ENCODE measurements at regions not wholly inside any gene's neighbourhood (a gene's known extent, or its start where the extent isn't known, plus 50 kb on each side); places are given as distances from the start of the nearest gene placed in this dataset.

GRCh38 chr10:90224791-90225566 is 523.6 kb downstream of the KIF20B start:
- no peak overlapping the region for H3K4me3 ChIP-seq (ENCODE audit: low read depth in 1 of 3, low read length in 3 of 3)
- peaks cover 0 to 6% (median 0%) of the 10 kb centered on the region in 4 donors for H3K27me3 ChIP-seq (ENCODE audit: control insufficient read depth in 4 of 4, insufficient read depth in 4 of 4, low read length in 3 of 4)
- no peak overlapping the region for H3K27ac ChIP-seq (ENCODE audit: low read depth in 1 of 2, low read length in 2 of 2)
- DNase-seq (ENCODE audit: low spot score): no peak
- no peaks in the 10 kb centered on the region for H3K9me3 ChIP-seq (ENCODE audit: control insufficient read depth in 4 of 4, low read length in 3 of 4)
- H3K4me1 ChIP-seq (ENCODE audit: control insufficient read depth in 4 of 4, insufficient read depth in 4 of 4, low read length in 3 of 4): no peaks in the 10 kb centered on the region
- no peaks in the 10 kb centered on the region for H3K36me3 ChIP-seq (ENCODE audit: control insufficient read depth in 4 of 4, insufficient read depth in 3 of 4, low read depth in 1 of 4, low read length in 3 of 4)
- no peak overlapping the region for H3K9ac ChIP-seq (ENCODE audit: low read depth in 1 of 2, low read length in 2 of 2)
- WGBS: 95% methylated on average over 2 of the region's 2 CpGs
- no peak for TF ChIP-seq NR2F2 (IDR thresholded peaks at IDR 0.05)
- TF ChIP-seq ZBTB33 (IDR thresholded peaks at IDR 0.05): no peak
- TF ChIP-seq HNF4G (IDR thresholded peaks at IDR 0.05): no peak
- no peak for TF ChIP-seq TAF1 (conservative IDR thresholded peaks at IDR 0.05)
- no peak for TF ChIP-seq YY1 (IDR thresholded peaks at IDR 0.05)
- no peak for TF ChIP-seq FOXA1 (IDR thresholded peaks at IDR 0.05)
- TF ChIP-seq MAX (IDR thresholded peaks at IDR 0.05): no peak
- no peak for TF ChIP-seq ATF3 (IDR thresholded peaks at IDR 0.05)
- TF ChIP-seq RAD21 (IDR thresholded peaks at IDR 0.05): no peak
- no peak for TF ChIP-seq GABPA (IDR thresholded peaks at IDR 0.05 in 1 of 2, conservative IDR thresholded peaks at IDR 0.05 in 1 of 2)
- TF ChIP-seq EGR1 (IDR thresholded peaks at IDR 0.05; ENCODE audit: low read depth in 2 of 2): no peak
- TF ChIP-seq HNF4A (conservative IDR thresholded peaks at IDR 0.05): no peak
- TF ChIP-seq SP1 (IDR thresholded peaks at IDR 0.05): no peak
- TF ChIP-seq JUND (IDR thresholded peaks at IDR 0.05): no peak
- TF ChIP-seq REST (IDR thresholded peaks at IDR 0.05): no peak

GRCh38 chr10:90226517-90226916 is 525.1 kb downstream of the KIF20B start:
- H3K27ac ChIP-seq (ENCODE audit: low read depth in 1 of 2, low read length in 2 of 2): no peak overlapping the region
- TF ChIP-seq MAX (IDR thresholded peaks at IDR 0.05): no peak
- no peak for TF ChIP-seq JUND (IDR thresholded peaks at IDR 0.05)
- TF ChIP-seq FOXA2 (IDR thresholded peaks at IDR 0.05): no peak
- no peak for TF ChIP-seq TAF1 (conservative IDR thresholded peaks at IDR 0.05)
- no peak for TF ChIP-seq RXRA (IDR thresholded peaks at IDR 0.05)
- TF ChIP-seq HNF4G (IDR thresholded peaks at IDR 0.05): no peak
- no peak for TF ChIP-seq CTCF (IDR thresholded peaks at IDR 0.05; ENCODE audit: low read depth, low read length, missing input control)
- no peak for TF ChIP-seq HNF4A (conservative IDR thresholded peaks at IDR 0.05)
- TF ChIP-seq EGR1 (IDR thresholded peaks at IDR 0.05; ENCODE audit: low read depth in 2 of 2): no peak
- TF ChIP-seq NR2F2 (IDR thresholded peaks at IDR 0.05): no peak
- no peak for TF ChIP-seq FOXA1 (IDR thresholded peaks at IDR 0.05)
- no peak for TF ChIP-seq REST (IDR thresholded peaks at IDR 0.05)
- TF ChIP-seq GABPA (IDR thresholded peaks at IDR 0.05 in 1 of 2, conservative IDR thresholded peaks at IDR 0.05 in 1 of 2): no peak
- no peaks in the 10 kb centered on the region for H3K4me1 ChIP-seq (ENCODE audit: control insufficient read depth in 4 of 4, insufficient read depth in 4 of 4, low read length in 3 of 4)
- no peak for DNase-seq (ENCODE audit: low spot score)
- no peak overlapping the region for H3K4me3 ChIP-seq (ENCODE audit: low read depth in 1 of 3, low read length in 3 of 3)
- H3K9me3 ChIP-seq (ENCODE audit: control insufficient read depth in 4 of 4, low read length in 3 of 4): no peaks in the 10 kb centered on the region
- no peak overlapping the region for H3K9ac ChIP-seq (ENCODE audit: low read depth in 1 of 2, low read length in 2 of 2)
- WGBS: 84% methylated on average over 3 of the region's 3 CpGs
- no peaks in the 10 kb centered on the region for H3K36me3 ChIP-seq (ENCODE audit: control insufficient read depth in 4 of 4, insufficient read depth in 3 of 4, low read depth in 1 of 4, low read length in 3 of 4)
- H3K27me3 ChIP-seq (ENCODE audit: control insufficient read depth in 4 of 4, insufficient read depth in 4 of 4, low read length in 3 of 4): peaks cover 0 to 6% (median 0%) of the 10 kb centered on the region in 4 donors
